ENCODE measurements at regions not wholly inside any gene's neighbourhood (a gene's known extent, or its start where the extent isn't known, plus 50 kb on each side); places are given as distances from the start of the nearest gene placed in this dataset.

- H3K27ac Mint-ChIP-seq, result no peak overlapping the region
- no peak overlapping the region for H3K27ac ChIP-seq (ENCODE audit: low read length)
- no peaks in the 10 kb centered on the region for H3K27me3 Mint-ChIP-seq
- DNase-seq, result no peak
- no peaks in the 10 kb centered on the region for H3K9me3 ChIP-seq
- H3K36me3 ChIP-seq (ENCODE audit: control insufficient read depth in 2 of 2, extremely low read depth in 1 of 2, insufficient read depth in 1 of 2, low read length in 1 of 2), result no peaks in the 10 kb centered on the region
- CTCF ChIA-PET, result no interaction called here
- POLR2A ChIA-PET, result no interaction called here
- H3K4me1 Mint-ChIP-seq, result no peaks in the 10 kb centered on the region
- H3K36me3 Mint-ChIP-seq, result no peaks in the 10 kb centered on the region
- 80% methylated on average over 1 of the region's 1 CpG for WGBS (ENCODE audit: insufficient coverage)
- no peaks in the 10 kb centered on the region for H3K4me1 ChIP-seq (ENCODE audit: control insufficient read depth in 1 of 2, extremely low read depth in 1 of 2, insufficient read depth in 2 of 2, low read length in 2 of 2)
- H3K27me3 ChIP-seq (replicated peaks in 1 of 2; ENCODE audit: control insufficient read depth in 2 of 2, extremely low read depth in 1 of 2, insufficient read depth in 2 of 2, low read length in 1 of 2), result no peaks in the 10 kb centered on the region
- no peak for ATAC-seq (replicated peaks in 1 of 4)
- H3K9me3 Mint-ChIP-seq, result peaks cover 3 to 16% (median 5%) of the 10 kb centered on the region in 3 donors
- H3K4me3 ChIP-seq (ENCODE audit: control insufficient read depth in 1 of 2, extremely low read depth in 1 of 2, low read length in 1 of 2), result no peak overlapping the region
- H3K4me3 Mint-ChIP-seq, result no peak overlapping the region
Measured at GRCh38 chr4:180909279-180909678, 1333.9 kb upstream of the TENM3 start.

GRCh38 chr4:180913750-180914149, 1329.5 kb upstream of the TENM3 start:
- POLR2A ChIA-PET, result no interaction called here
- no peaks in the 10 kb centered on the region for H3K27me3 Mint-ChIP-seq
- Histone ChIP-seq H3K27ac (ENCODE audit: low read length) (no peak overlapping the region), H3K4me3 (ENCODE audit: control insufficient read depth in 1 of 2, extremely low read depth in 1 of 2, low read length in 1 of 2) (no peak overlapping the region), H3K27me3 (replicated peaks in 1 of 2; ENCODE audit: control insufficient read depth in 2 of 2, extremely low read depth in 1 of 2, insufficient read depth in 2 of 2, low read length in 1 of 2) (no peaks in the 10 kb centered on the region), H3K4me1 (ENCODE audit: control insufficient read depth in 1 of 2, extremely low read depth in 1 of 2, insufficient read depth in 2 of 2, low read length in 2 of 2) (no peaks in the 10 kb centered on the region), H3K9me3 (no peaks in the 10 kb centered on the region), H3K36me3 (ENCODE audit: control insufficient read depth in 2 of 2, extremely low read depth in 1 of 2, insufficient read depth in 1 of 2, low read length in 1 of 2) (no peaks in the 10 kb centered on the region)
- no peaks in the 10 kb centered on the region for H3K4me1 Mint-ChIP-seq
- DNase-seq, result no peak
- CTCF ChIA-PET, result no interaction called here
- no peak overlapping the region for H3K4me3 Mint-ChIP-seq
- peaks cover 0 to 17% (median 7%) of the 10 kb centered on the region in 3 donors for H3K9me3 Mint-ChIP-seq
- H3K36me3 Mint-ChIP-seq, result no peaks in the 10 kb centered on the region
- no CpG with 5 or more reads among the region's 1 CpG for whole genome bisulfite sequencing (ENCODE audit: insufficient coverage)
- no peak overlapping the region for H3K27ac Mint-ChIP-seq
- no peak for ATAC-seq (replicated peaks in 1 of 4)

- Histone ChIP-seq H3K4me3 (ENCODE audit: control insufficient read depth in 1 of 2, extremely low read depth in 1 of 2, low read length in 1 of 2) (no peak overlapping the region), H3K9me3 (no peaks in the 10 kb centered on the region), H3K36me3 (ENCODE audit: control insufficient read depth in 2 of 2, extremely low read depth in 1 of 2, insufficient read depth in 1 of 2, low read length in 1 of 2) (no peaks in the 10 kb centered on the region), H3K4me1 (ENCODE audit: control insufficient read depth in 1 of 2, extremely low read depth in 1 of 2, insufficient read depth in 2 of 2, low read length in 2 of 2) (no peaks in the 10 kb centered on the region), H3K27ac (ENCODE audit: low read length) (no peak overlapping the region), H3K27me3 (replicated peaks in 1 of 2; ENCODE audit: control insufficient read depth in 2 of 2, extremely low read depth in 1 of 2, insufficient read depth in 2 of 2, low read length in 1 of 2) (no peaks in the 10 kb centered on the region)
- ATAC-seq (replicated peaks in 1 of 4) (no peak), DNase-seq (no peak)
- Mint-ChIP-seq H3K27me3 (no peaks in the 10 kb centered on the region), H3K27ac (no peak overlapping the region), H3K4me3 (no peak overlapping the region), H3K4me1 (no peaks in the 10 kb centered on the region), H3K36me3 (no peaks in the 10 kb centered on the region), H3K9me3 (peaks cover 4 to 12% (median 4%) of the 10 kb centered on the region in 3 donors)
- ChIA-PET CTCF (no interaction called here), POLR2A (no interaction called here)
Measured at GRCh38 chr4:180923486-180923885, 1319.7 kb upstream of the TENM3 start.

- DNase-seq (no peak), ATAC-seq (replicated peaks in 1 of 4) (no peak)
- no CpG with 5 or more reads among the region's 3 CpGs for WGBS (ENCODE audit: insufficient coverage)
- Histone ChIP-seq H3K9me3 (no peaks in the 10 kb centered on the region), H3K4me1 (ENCODE audit: control insufficient read depth in 1 of 2, extremely low read depth in 1 of 2, insufficient read depth in 2 of 2, low read length in 2 of 2) (no peaks in the 10 kb centered on the region), H3K27me3 (replicated peaks in 1 of 2; ENCODE audit: control insufficient read depth in 2 of 2, extremely low read depth in 1 of 2, insufficient read depth in 2 of 2, low read length in 1 of 2) (no peaks in the 10 kb centered on the region), H3K4me3 (ENCODE audit: control insufficient read depth in 1 of 2, extremely low read depth in 1 of 2, low read length in 1 of 2) (no peak overlapping the region), H3K27ac (ENCODE audit: low read length) (no peak overlapping the region), H3K36me3 (ENCODE audit: control insufficient read depth in 2 of 2, extremely low read depth in 1 of 2, insufficient read depth in 1 of 2, low read length in 1 of 2) (no peaks in the 10 kb centered on the region)
- H3K27ac Mint-ChIP-seq, result no peak overlapping the region
- H3K27me3 Mint-ChIP-seq, result no peaks in the 10 kb centered on the region
- peaks cover 3 to 6% (median 4%) of the 10 kb centered on the region in 3 donors for H3K9me3 Mint-ChIP-seq
- ChIA-PET POLR2A (interaction anchor here in 1 of 2 donors (0.6 kb wide), 1 partner anchor 119 kb away, joined by 3 read pairs; no protein-coding TSS in a partner anchor), CTCF (no interaction called here)
- no peaks in the 10 kb centered on the region for H3K4me1 Mint-ChIP-seq
- no peaks in the 10 kb centered on the region for H3K36me3 Mint-ChIP-seq
- no peak overlapping the region for H3K4me3 Mint-ChIP-seq
Measured at GRCh38 chr4:180925805-180926204, 1317.4 kb upstream of the TENM3 start.

GRCh38 chr4:180926277-180926676, 1316.9 kb upstream of the TENM3 start:
- Mint-ChIP-seq H3K36me3 (no peaks in the 10 kb centered on the region), H3K27ac (no peak overlapping the region), H3K4me1 (no peaks in the 10 kb centered on the region), H3K9me3 (peaks cover 0 to 3% (median 0%) of the 10 kb centered on the region in 3 donors), H3K27me3 (no peaks in the 10 kb centered on the region), H3K4me3 (no peak overlapping the region)
- 21% methylated on average over 1 of the region's 1 CpG for WGBS (ENCODE audit: insufficient coverage)
- no peaks in the 10 kb centered on the region for H3K4me1 ChIP-seq (ENCODE audit: control insufficient read depth in 1 of 2, extremely low read depth in 1 of 2, insufficient read depth in 2 of 2, low read length in 2 of 2)
- no peak for ATAC-seq (replicated peaks in 1 of 4)
- CTCF ChIA-PET, result no interaction called here
- no peaks in the 10 kb centered on the region for H3K9me3 ChIP-seq
- POLR2A ChIA-PET, result no interaction called here
- no peak overlapping the region for H3K27ac ChIP-seq (ENCODE audit: low read length)
- no peak overlapping the region for H3K4me3 ChIP-seq (ENCODE audit: control insufficient read depth in 1 of 2, extremely low read depth in 1 of 2, low read length in 1 of 2)
- H3K27me3 ChIP-seq (replicated peaks in 1 of 2; ENCODE audit: control insufficient read depth in 2 of 2, extremely low read depth in 1 of 2, insufficient read depth in 2 of 2, low read length in 1 of 2), result no peaks in the 10 kb centered on the region
- DNase-seq, result no peak
- H3K36me3 ChIP-seq (ENCODE audit: control insufficient read depth in 2 of 2, extremely low read depth in 1 of 2, insufficient read depth in 1 of 2, low read length in 1 of 2), result no peaks in the 10 kb centered on the region

GRCh38 chr4:180932370-180933001, 1310.7 kb upstream of the TENM3 start:
- CTCF ChIA-PET, result no interaction called here
- Mint-ChIP-seq H3K4me3 (no peak overlapping the region), H3K27me3 (no peaks in the 10 kb centered on the region), H3K9me3 (peaks cover 0 to 11% (median 11%) of the 10 kb centered on the region in 3 donors), H3K36me3 (no peaks in the 10 kb centered on the region), H3K4me1 (no peaks in the 10 kb centered on the region), H3K27ac (no peak overlapping the region)
- WGBS (ENCODE audit: insufficient coverage), result 80% methylated on average over 1 of the region's 4 CpGs
- Histone ChIP-seq H3K4me3 (ENCODE audit: control insufficient read depth in 1 of 2, extremely low read depth in 1 of 2, low read length in 1 of 2) (no peak overlapping the region), H3K4me1 (ENCODE audit: control insufficient read depth in 1 of 2, extremely low read depth in 1 of 2, insufficient read depth in 2 of 2, low read length in 2 of 2) (no peaks in the 10 kb centered on the region), H3K9me3 (no peaks in the 10 kb centered on the region), H3K36me3 (ENCODE audit: control insufficient read depth in 2 of 2, extremely low read depth in 1 of 2, insufficient read depth in 1 of 2, low read length in 1 of 2) (no peaks in the 10 kb centered on the region), H3K27me3 (replicated peaks in 1 of 2; ENCODE audit: control insufficient read depth in 2 of 2, extremely low read depth in 1 of 2, insufficient read depth in 2 of 2, low read length in 1 of 2) (no peaks in the 10 kb centered on the region), H3K27ac (ENCODE audit: low read length) (no peak overlapping the region)
- POLR2A ChIA-PET, result no interaction called here
- no peak for ATAC-seq (replicated peaks in 1 of 4)
- no peak for DNase-seq

GRCh38 chr4:180937083-180937482, 1306.1 kb upstream of the TENM3 start:
- no peak overlapping the region for H3K4me3 Mint-ChIP-seq

More at GRCh38 chr4:180937083-180937482, 1306.1 kb upstream of the TENM3 start:
- ChIA-PET POLR2A (no interaction called here), CTCF (no interaction called here)
- Mint-ChIP-seq H3K27me3 (no peaks in the 10 kb centered on the region), H3K36me3 (no peaks in the 10 kb centered on the region), H3K4me1 (no peaks in the 10 kb centered on the region), H3K27ac (no peak overlapping the region), H3K9me3 (peaks cover 0 to 11% (median 8%) of the 10 kb centered on the region in 3 donors)
- no peaks in the 10 kb centered on the region for H3K4me1 ChIP-seq (ENCODE audit: control insufficient read depth in 1 of 2, extremely low read depth in 1 of 2, insufficient read depth in 2 of 2, low read length in 2 of 2)
- no peak overlapping the region for H3K4me3 ChIP-seq (ENCODE audit: control insufficient read depth in 1 of 2, extremely low read depth in 1 of 2, low read length in 1 of 2)
- H3K27me3 ChIP-seq (replicated peaks in 1 of 2; ENCODE audit: control insufficient read depth in 2 of 2, extremely low read depth in 1 of 2, insufficient read depth in 2 of 2, low read length in 1 of 2), result no peaks in the 10 kb centered on the region
- no peaks in the 10 kb centered on the region for H3K36me3 ChIP-seq (ENCODE audit: control insufficient read depth in 2 of 2, extremely low read depth in 1 of 2, insufficient read depth in 1 of 2, low read length in 1 of 2)
- H3K9me3 ChIP-seq, result no peaks in the 10 kb centered on the region
- no peak overlapping the region for H3K27ac ChIP-seq (ENCODE audit: low read length)
- no CpG with 5 or more reads among the region's 3 CpGs for WGBS (ENCODE audit: insufficient coverage)
- ATAC-seq (replicated peaks in 1 of 4) (no peak), DNase-seq (no peak)
